NCI-H446 (cell line): ENCODE measurements at regions not wholly inside any gene's neighbourhood (a gene's known extent, or its start where the extent isn't known, plus 50 kb on each side); places are given as distances from the start of the nearest gene placed in this dataset.

Source experiments
- DNase-seq, 2 experiments: peaks; one replicate each; lab custom pipeline; 2025; lab: John Stamatoyannopoulos, UW

DNA sequence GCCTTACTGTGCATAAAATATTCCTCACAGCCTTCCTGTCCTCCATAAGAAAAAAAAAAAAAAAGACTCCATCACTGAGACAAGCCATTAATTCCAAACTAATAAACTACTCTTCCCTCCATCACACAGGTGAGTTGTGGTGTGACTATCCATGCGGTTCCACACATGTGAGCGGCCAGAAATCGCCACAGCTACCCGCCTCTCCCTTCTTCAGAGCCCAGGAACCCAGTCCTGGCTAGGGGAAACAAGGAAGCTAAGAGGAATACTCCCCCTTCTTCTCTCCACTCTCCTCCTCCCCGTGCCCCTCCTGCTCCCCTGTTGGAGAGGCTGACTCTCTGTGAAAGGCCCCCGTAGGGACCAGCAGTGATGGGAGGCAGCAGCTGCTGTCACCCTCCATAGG lies 128.6 kb upstream of the ARID1B start:
- no peak for DNase-seq

DNA sequence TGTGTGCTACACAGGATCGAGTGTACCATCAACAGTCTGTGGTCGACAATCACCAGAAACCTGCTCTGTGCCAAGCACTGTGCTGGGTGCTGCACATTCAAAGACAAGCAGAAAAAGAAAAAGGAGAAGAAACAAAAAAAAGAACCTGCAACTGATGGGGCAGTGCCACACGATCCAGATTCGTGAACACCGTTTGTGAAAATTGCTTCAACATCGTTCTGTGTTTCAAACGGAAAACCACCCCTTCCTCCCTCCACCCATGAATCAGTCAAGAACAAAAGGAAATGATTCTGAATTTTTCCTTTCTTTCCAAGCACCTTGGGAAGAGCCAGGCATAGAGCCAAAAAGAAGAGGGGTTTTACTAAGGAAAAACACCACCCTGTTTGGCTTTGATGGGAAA lies 129.2 kb upstream of the ARID1B start:
- no peak for DNase-seq

- no peak for DNase-seq
Observed at GRCh38 chr6:156647140-156647784, 129.9 kb upstream of the ARID1B start.

DNA sequence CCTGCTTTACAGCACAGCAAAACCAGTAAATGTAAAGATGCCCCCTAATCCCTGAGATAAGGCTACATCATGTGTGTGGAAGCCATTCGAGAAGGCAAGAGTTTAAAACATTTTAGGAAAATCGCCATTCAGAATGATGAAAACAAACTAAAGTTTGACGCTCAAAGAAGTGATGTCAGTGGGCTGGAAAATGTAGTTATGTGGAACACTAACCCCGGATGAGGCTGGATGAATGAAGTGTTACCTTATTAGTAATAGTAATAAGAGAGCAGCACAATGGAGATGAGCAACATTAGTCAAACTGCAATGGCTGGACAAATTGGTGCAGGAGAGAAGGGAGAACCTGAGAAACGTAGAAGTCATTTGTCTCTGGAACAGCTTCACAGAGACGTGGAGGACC lies 130.7 kb upstream of the ARID1B start:
- DNase-seq: no peak

- no peak for DNase-seq
Observed at GRCh38 chr6:156645097-156645496, 132.1 kb upstream of the ARID1B start.

DNA sequence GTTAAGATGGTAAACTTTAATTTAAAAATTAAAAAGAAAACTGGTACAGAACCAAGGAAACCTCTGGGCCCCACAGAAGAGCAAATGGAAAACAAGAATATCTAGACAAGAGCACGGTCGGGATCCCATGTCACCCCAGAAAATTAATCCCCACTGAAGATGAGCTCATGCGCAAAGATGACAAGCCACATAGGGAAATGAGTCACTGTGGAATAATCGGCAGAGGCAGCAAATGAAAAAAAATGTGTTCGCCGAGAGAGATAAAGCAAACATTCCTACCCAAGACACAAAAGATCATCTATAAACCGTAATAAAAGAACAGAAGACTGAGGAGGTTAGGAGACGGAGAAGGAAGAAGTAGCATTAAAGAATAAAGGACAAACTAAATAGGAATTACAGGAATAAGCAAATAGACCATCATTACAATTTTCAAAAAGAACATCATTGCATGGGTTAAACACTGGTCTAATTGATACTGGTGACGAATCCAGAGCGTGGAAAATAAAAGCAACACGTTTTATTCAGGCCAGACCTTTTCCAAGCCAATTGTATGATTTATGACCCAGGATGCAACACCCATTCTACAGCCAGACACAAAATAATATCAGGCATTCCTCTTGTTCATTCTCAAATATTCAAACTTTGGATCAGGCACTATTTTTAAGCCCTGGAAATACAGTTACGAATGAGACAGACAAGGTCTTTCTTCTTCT lies 138.0 kb upstream of the ARID1B start:
- DNase-seq: no peak

- DNase-seq: no peak
Observed at GRCh38 chr6:156638581-156638980, 138.6 kb upstream of the ARID1B start.

GRCh38 chr6:156634951-156635371 lies 142.2 kb upstream of the ARID1B start:
- DNase-seq: no peak

- DNase-seq: no peak
Observed at GRCh38 chr6:156634048-156634447, 143.1 kb upstream of the ARID1B start.

- DNase-seq: no peak
Observed at GRCh38 chr6:156633291-156633690, 143.9 kb upstream of the ARID1B start.

GRCh38 chr6:156630613-156631302 lies 146.4 kb upstream of the ARID1B start:
- DNase-seq: no peak

DNA sequence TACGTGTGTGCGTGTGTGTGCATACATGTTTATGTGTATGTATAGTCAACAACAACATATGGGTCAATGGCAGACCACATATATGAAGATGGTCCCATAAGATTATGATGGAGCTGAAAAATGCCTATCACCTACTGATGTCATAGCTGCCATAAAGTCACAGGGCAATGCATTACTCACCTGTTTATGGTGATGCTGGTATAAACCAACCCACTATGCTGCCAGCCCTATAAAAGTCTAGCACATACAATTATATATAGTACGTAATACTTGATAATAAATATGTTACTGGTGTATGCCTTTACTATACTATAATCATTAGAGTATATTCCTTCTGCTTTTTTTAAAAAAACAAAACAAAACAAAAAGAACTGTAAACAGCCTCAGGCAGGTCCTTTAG lies 148.4 kb upstream of the ARID1B start:
- DNase-seq: no peak

DNA sequence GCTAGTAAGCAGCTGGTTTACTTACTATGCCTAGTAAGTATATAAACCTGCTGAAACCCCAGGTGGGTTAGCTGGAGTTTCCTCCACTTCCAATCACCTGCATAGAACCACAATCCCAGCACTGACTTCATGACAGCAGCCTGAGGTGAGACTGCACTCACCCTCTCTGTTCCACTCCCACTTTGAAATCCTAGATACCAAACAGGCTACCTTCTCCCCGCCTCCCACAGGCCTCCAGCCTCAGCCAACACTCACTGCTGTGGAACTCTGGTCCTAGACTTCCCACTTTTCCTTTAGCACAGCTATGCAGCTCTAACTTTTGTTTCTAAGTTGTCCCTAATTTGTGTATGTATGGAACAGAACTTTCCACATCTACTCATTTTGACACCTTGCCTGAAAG lies 149.7 kb upstream of the ARID1B start:
- no peak for DNase-seq

- no peak for DNase-seq
Observed at GRCh38 chr6:156622185-156622584, 155.0 kb upstream of the ARID1B start.

GRCh38 chr6:156620331-156620730 lies 156.8 kb upstream of the ARID1B start:
- DNase-seq: no peak

GRCh38 chr6:156618600-156619205 lies 158.5 kb upstream of the ARID1B start:
- DNase-seq: peak; percentile 21 to 40

- DNase-seq: no peak
Observed at GRCh38 chr6:156617941-156618340, 159.2 kb upstream of the ARID1B start.

GRCh38 chr6:156617376-156617775 lies 159.8 kb upstream of the ARID1B start:
- no peak for DNase-seq

DNA sequence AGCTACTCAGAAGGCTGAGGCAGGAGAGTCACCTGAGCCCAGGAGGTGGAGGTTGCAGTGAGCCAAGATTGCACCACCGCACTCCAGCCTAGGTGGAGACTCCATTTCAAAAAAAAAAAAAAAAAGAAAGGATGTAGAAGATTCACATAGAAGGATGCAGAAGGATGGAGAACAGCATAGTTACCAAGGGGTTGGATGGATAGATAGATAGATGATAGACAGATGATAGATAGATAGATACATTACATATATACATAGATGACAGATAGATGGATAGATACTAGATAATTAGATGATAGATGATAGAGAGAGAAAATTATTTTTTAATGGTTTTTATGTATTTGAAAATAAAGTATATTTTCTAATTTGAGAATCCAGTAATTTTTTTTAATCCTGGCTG lies 160.7 kb upstream of the ARID1B start:
- no peak for DNase-seq

DNA sequence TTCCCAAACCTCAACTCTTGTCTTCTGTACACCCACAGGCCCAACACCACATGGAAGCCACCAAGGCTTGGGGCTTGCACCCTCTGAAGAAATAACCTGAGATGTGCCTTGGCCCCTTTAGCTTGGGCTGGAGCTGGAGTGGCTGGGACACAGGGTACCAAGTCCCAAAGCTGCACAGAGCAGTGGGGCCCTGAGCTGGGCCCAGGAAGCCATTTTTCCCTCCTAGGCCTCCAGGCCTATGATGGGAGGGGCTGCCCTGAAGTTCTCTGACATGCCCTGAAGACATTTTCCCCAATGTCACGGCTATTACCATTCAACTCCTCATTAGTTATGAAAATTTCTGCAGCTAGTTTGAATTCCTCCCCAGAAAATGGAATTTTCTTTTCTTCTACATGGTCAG lies 163.2 kb upstream of the ARID1B start:
- no peak for DNase-seq

GRCh38 chr6:156612361-156612760 lies 164.8 kb upstream of the ARID1B start:
- no peak for DNase-seq

- DNase-seq: no peak
Observed at GRCh38 chr6:156602066-156602385, 175.2 kb upstream of the ARID1B start.
